Upper lobe of right lung (tissue), 1 donor: ENCODE measurements at regions not wholly inside any gene's neighbourhood (a gene's known extent, or its start where the extent isn't known, plus 50 kb on each side); places are given as distances from the start of the nearest gene placed in this dataset.

Experiments used
- ATAC-seq: fragments of 200-7000 bp; cut with Tn5 transposase; one replicate; pipeline ENCODE4 v1.9.1; 2020; ENCODE audit warnings: mild to moderate bottlenecking, moderate library complexity
- DNase-seq: peaks from one replicate; pipeline ENCODE4 v3.0.0-alpha.2; 2020
- H3K27ac ChIP-seq: fragments of 200-600 bp; one replicate; pipeline ENCODE4 v1.8.0; 2022
- H3K27me3 ChIP-seq: fragments of 200-600 bp; one replicate; pipeline ENCODE4 v1.8.0; 2022; ENCODE audit warnings: mild to moderate bottlenecking
- H3K36me3 ChIP-seq: fragments of 200-600 bp; one replicate; pipeline ENCODE4 v1.8.0; 2022
- H3K4me1 ChIP-seq: fragments of 200-600 bp; one replicate; pipeline ENCODE4 v1.8.0; 2022
- H3K4me3 ChIP-seq: fragments of 200-600 bp; one replicate; pipeline ENCODE4 v1.8.0; 2022; ENCODE audit warnings: mild to moderate bottlenecking
- H3K9me3 ChIP-seq: fragments of 200-600 bp; one replicate; pipeline ENCODE4 v1.8.0; 2022
- intact Hi-C: fragments of 100-400 bp; cut with DNase I; formaldehyde crosslinking; loops from one replicate; pipeline ENCODE4 v1.11.0; 2022
- TF ChIP-seq, protein P1 (sequence below): fragments of 200-600 bp; IDR thresholded peaks from one replicate; pipeline ENCODE4 v1.8.0; 2022; ENCODE audit warnings: antibody characterized with exemption
- donor health status: DM: no; HTN: yes; CAD: no; lungs with severe emphysema.

DNA sequence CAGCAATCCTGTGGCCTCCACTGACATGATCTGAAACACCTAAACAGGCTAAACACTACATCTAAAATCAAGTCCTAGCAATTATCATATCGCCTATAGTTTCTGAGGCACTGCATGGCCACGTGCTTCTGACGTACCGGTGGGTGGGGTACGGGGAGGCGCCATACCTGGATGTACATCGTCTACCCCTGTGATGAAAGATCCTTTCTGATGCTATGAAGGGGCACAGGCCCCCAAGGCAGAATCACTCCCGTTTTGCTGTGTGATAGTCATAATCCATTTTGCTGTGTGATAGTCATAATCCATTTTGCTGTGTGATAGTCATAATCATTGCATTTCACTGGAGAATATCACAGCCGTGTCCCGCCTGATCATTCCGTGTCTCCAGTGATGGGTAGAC lies 118.7 kb upstream of the SOX1 start:
- H3K36me3 ChIP-seq: no peaks in the 10 kb centered on the region
- intact Hi-C loops: no loop called here
- TF ChIP-seq, protein P1, sequence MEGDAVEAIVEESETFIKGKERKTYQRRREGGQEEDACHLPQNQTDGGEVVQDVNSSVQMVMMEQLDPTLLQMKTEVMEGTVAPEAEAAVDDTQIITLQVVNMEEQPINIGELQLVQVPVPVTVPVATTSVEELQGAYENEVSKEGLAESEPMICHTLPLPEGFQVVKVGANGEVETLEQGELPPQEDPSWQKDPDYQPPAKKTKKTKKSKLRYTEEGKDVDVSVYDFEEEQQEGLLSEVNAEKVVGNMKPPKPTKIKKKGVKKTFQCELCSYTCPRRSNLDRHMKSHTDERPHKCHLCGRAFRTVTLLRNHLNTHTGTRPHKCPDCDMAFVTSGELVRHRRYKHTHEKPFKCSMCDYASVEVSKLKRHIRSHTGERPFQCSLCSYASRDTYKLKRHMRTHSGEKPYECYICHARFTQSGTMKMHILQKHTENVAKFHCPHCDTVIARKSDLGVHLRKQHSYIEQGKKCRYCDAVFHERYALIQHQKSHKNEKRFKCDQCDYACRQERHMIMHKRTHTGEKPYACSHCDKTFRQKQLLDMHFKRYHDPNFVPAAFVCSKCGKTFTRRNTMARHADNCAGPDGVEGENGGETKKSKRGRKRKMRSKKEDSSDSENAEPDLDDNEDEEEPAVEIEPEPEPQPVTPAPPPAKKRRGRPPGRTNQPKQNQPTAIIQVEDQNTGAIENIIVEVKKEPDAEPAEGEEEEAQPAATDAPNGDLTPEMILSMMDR: no peak
- H3K27me3 ChIP-seq: peaks cover 14% of the 10 kb centered on the region
- ATAC-seq (no peak), DNase-seq (peak; percentile 27)
- H3K4me1 ChIP-seq: no peaks in the 10 kb centered on the region
- H3K27ac ChIP-seq: no peak overlapping the region
- peaks cover 4% of the 10 kb centered on the region for H3K9me3 ChIP-seq
- no peak overlapping the region for H3K4me3 ChIP-seq

- H3K27ac ChIP-seq: no peak overlapping the region
- no peaks in the 10 kb centered on the region for H3K4me1 ChIP-seq
- ATAC-seq (no peak), DNase-seq (peak; percentile 29)
- no peak overlapping the region for H3K4me3 ChIP-seq
- no peaks in the 10 kb centered on the region for H3K36me3 ChIP-seq
- intact Hi-C loops: no loop called here
- TF ChIP-seq, protein P1: no peak
- H3K9me3 ChIP-seq: peaks cover 4% of the 10 kb centered on the region
- H3K27me3 ChIP-seq: peaks cover 14% of the 10 kb centered on the region
Measured at GRCh38 chr13:111948811-111949210, 118.1 kb upstream of the SOX1 start.

- Histone ChIP-seq H3K27me3 (peaks cover 12% of the 10 kb centered on the region), H3K4me3 (no peak overlapping the region), H3K4me1 (no peaks in the 10 kb centered on the region), H3K36me3 (no peaks in the 10 kb centered on the region), H3K27ac (no peak overlapping the region), H3K9me3 (peaks cover 4% of the 10 kb centered on the region)
- peak; percentile 40 for DNase-seq
- no peak for ATAC-seq
- TF ChIP-seq, protein P1: no peak
- intact Hi-C loops: no loop called here
Measured at GRCh38 chr13:111949311-111949710, 117.6 kb upstream of the SOX1 start.

- peaks cover 7% of the 10 kb centered on the region for H3K27me3 ChIP-seq
- no peaks in the 10 kb centered on the region for H3K36me3 ChIP-seq
- intact Hi-C loops: no loop called here
- no peak overlapping the region for H3K4me3 ChIP-seq
- H3K27ac ChIP-seq: no peak overlapping the region
- ATAC-seq: no peak
- DNase-seq: no peak
- H3K9me3 ChIP-seq: peaks cover 4% of the 10 kb centered on the region
- TF ChIP-seq, protein P1: no peak
- no peaks in the 10 kb centered on the region for H3K4me1 ChIP-seq
Measured at GRCh38 chr13:111950697-111951096, 116.3 kb upstream of the SOX1 start.

DNA sequence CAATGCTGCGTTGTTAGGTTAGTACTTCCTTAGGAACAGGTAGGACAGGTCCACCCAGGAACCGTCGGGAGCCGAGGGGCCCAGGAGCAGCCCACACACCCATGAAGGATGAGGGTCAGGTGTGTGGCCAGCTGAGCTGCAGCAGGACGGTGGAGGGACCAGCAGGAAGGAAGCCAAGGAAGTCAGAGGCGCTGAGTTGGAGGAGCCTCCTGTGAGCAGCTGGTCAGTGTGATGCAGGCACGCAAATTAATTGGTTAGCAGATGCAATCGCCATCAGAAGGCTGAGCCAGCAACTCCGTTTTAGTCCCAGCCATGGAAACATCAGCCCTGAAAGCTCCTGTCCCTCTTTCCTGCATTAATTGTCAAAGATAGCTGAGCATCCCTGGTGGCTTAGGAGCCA lies 114.9 kb upstream of the SOX1 start:
- Histone ChIP-seq H3K27me3 (peaks cover 4% of the 10 kb centered on the region), H3K4me3 (no peak overlapping the region), H3K27ac (no peak overlapping the region), H3K36me3 (no peaks in the 10 kb centered on the region), H3K9me3 (peaks cover 4% of the 10 kb centered on the region), H3K4me1 (no peaks in the 10 kb centered on the region)
- TF ChIP-seq, protein P1: no peak
- intact Hi-C loops: no loop called here
- ATAC-seq (no peak), DNase-seq (peak; percentile 50)

DNA sequence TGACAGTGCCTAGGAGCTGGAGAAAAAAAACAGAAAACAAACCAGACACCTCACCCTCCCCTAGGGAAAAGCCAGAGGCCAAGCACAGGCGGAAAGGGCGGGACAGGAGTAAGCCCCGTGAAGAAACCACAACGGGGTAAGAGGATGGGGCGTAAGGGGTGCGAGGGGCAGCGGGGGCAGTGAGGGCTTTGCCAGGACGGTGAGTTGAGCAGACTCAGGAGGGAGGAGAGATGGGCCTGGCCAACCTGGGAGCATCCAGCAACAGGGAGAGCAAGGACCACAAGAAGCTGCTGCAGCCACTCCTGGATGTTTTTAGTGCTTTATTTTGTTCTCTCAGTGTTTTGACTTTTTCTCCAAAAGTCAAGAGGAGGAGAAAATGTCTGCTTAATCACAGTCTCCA lies 114.1 kb upstream of the SOX1 start:
- no peak overlapping the region for H3K4me3 ChIP-seq
- H3K9me3 ChIP-seq: peaks cover 4% of the 10 kb centered on the region
- H3K27me3 ChIP-seq: peaks cover 4% of the 10 kb centered on the region
- intact Hi-C loops: no loop called here
- TF ChIP-seq, protein P1: no peak
- DNase-seq: peak; percentile 46
- ATAC-seq: no peak
- H3K4me1 ChIP-seq: no peaks in the 10 kb centered on the region
- H3K27ac ChIP-seq: no peak overlapping the region
- no peaks in the 10 kb centered on the region for H3K36me3 ChIP-seq
